Sciatic nerve (tissue), 2 donors: ENCODE measurements at regions not wholly inside any gene's neighbourhood (a gene's known extent, or its start where the extent isn't known, plus 50 kb on each side); places are given as distances from the start of the nearest gene placed in this dataset.

Experiments used
- ATAC-seq: fragments of 200-7000 bp; cut with Tn5 transposase; one replicate; pipeline ENCODE4 v1.9.1; 2020; ENCODE audit warnings: mild to moderate bottlenecking, moderate library complexity
- DNase-seq: peaks from one replicate; pipeline ENCODE4 v3.0.0-alpha.2; 2020; ENCODE audit warnings: low spot score
- intact Hi-C: fragments of 100-400 bp; cut with DNase I; formaldehyde crosslinking; loops from one replicate; pipeline ENCODE4 v1.14.2; 2022
- donor health status: DM: no; HTN: no; CAD: no.
- donor health status: DM: no; HTN: no; CAD: no.

DNA sequence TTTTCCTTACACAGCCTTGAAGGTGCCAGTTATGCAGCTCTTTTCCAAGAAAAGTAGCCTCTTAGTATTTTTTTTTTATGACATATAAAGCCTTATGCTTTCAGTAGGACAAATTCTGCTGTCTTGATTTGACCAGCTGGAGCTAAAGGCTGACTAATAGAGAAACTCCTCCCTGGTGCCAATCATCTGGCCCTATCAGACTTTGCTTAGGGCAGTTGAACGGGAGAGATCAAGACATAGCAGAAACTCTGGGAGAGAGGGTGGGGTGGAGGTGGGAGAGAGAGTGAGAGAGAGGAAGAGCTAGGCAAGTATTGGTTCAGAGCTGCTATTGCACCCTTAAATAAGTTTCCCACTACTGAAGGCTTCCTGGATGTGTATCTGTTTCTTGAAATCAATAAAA, 100.2 kb downstream of the SEC61B start:
- no peak for ATAC-seq
- intact Hi-C loops = no loop called here
- DNase-seq = no peak

DNA sequence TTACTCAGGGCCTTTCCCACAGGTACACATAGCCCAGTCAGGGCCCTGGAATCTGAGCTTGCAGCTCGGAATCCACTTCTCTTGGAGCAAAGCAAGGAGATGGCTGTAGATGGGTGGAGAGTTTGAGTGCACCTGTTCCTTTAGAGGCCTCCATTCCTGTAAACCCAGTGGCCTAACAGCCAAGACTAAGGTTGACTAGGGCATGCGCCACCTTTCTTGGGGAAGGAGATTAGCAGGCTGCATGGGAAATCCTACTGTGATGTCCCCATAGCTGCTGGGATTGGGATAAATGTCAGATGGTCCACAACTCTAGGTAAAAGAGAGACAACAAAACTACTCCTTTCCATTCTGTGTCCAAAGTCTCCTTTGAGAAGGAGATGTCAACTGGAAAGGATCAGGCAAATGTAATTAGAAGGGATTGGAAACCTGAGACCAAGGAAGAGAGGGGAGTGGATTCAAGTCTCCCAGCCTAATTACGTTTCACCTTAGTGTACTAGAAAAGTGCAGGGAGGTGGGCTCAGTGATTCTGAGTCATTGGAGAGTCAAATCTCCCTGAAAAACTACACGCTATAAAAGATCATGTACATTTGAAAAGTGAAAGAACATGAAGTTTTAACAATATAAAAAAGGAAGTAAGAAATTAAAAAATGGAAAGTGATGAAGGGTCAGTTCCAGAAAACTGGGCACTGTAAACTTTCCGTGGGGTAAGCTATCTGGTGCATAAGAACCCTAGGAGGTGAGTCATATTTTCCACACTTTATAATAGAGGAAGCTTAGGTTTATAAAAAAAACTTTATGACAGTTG, 104.2 kb downstream of the SEC61B start:
- DNase-seq (no peak), ATAC-seq (no peak)
- intact Hi-C loops = no loop called here

DNA sequence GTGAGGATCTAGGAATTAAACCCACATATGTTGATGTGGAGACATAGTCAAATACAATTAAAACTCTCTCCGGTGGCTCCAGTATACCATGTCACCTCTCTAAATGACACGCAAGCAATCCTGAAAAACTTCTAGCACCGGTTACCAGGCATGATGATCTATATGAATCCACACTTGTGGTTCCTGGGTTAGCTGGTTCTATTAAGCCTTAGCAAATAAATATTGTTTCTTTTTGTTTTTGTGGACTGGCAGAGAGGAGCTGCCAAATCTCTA, 104.8 kb downstream of the SEC61B start:
- DNase-seq = no peak
- no peak for ATAC-seq
- intact Hi-C loops = no loop called here

DNA sequence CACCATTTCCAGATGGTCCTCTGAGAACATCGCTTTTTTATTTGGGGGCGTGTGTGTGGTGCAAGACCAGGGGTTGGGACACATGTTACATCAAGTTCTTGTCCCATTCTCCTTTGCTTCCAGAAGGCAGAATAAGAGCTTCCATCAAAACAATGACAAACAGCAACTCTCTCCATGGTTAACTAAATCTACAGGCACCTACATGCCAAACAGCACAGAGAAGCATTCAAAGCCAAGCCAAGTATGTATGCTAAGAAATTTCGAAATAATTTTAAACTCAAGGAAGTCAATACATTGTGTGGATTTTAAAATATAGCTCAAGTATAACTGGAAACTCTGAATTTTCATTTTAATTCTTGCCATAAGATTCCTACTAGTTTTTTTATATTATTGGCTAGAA, 105.6 kb downstream of the SEC61B start:
- intact Hi-C loops = no loop called here
- DNase-seq = no peak
- ATAC-seq = no peak

DNA sequence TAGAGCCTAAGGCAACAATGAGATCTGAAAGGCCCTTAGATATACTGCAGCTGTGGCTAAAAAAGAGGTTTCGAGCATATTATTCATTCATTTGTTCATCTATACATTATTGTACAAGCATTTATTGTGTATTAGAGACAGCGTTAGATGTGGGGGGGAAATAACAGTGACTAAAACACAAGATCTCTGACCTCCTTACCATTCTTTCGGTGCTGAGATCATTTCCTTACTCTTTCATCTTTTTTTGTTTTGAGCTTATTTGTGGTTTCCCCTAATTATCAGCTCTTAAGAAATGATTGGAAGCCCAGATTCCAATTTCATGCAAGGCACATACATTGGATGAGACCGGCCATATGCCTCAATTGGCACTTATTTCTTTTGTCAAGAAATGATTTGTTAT, 113.2 kb downstream of the SEC61B start:
- intact Hi-C loops = no loop called here
- DNase-seq = no peak
- ATAC-seq = no peak

DNA sequence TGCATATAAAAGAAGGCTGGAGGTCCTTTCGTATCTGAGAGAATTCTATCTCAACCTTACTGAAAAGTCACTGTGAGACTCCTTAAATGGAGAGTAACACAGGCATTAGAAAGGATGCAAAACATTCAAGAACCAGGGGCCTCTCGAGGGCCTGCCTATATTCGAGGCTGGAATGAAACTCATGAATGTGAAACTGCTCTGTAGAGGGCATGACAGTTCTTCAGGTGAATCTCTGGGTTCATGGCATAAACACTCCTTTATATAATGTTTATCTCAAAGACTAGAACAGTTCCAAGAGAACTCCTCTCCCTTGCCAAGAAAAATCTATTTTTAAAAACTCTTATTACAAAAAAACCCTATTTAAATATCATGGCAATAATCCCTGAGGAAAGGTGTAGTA, 113.9 kb downstream of the SEC61B start:
- intact Hi-C loops = no loop called here
- no peak for ATAC-seq
- DNase-seq = no peak

DNA sequence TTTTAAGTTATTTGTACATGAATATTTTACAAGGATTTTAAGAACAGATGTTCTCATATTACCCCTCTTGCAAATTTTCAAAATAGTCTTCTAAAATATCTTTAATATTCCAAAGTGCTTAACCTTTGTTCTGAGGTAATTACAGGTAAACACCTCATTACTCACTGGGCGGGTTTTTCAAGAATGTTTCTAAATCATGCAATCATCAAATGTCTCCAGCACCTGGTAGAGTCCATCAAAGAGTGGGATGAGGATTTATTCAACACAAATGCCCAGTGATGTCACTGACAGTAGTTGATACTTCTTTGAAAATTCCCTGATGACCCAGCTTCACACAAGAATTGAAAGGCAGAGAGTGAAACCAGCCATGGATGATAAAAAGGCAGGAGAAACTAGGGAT, 114.4 kb downstream of the SEC61B start:
- intact Hi-C loops = no loop called here
- ATAC-seq (no peak), DNase-seq (no peak)

DNA sequence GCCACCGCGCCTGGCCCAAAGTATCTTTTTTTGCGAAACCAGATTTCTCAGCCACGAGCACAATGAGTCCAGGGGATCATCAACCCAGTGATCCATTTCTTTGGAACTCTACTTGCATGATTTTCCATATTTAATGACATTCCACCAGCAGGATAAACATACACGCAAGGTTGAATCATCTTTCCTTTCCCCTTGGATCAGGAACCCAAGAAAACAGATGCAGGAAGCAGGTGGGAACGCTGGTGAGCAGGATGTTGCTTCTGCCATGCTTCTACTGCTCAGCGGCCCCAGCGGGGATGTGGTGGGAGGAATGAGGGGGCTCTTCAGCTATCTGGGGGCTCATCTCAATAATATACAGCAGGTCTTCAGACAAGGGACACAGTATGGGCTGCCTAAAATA, 118.2 kb downstream of the SEC61B start:
- DNase-seq (no peak), ATAC-seq (no peak)
- intact Hi-C loops = no loop called here

DNA sequence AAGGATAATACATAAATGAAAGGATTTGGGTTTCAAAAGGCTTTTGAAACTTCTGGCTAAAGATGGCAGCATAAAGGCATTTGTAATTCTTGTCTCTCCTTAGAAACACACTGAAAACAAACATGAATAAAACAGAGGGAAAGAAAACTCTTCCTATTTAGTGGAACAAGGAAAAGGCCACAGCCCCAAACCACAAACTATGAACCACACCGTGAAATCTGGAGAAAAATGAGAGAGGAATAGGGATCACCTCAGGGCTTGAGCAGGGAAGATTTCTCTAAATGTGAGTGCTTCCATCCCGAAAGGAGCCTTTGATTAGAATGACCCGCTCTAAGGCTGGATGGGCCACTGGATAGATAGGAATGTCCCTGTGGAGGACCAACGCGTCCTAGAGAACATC, 119.6 kb downstream of the SEC61B start:
- intact Hi-C loops = no loop called here
- no peak for ATAC-seq
- no peak for DNase-seq

DNA sequence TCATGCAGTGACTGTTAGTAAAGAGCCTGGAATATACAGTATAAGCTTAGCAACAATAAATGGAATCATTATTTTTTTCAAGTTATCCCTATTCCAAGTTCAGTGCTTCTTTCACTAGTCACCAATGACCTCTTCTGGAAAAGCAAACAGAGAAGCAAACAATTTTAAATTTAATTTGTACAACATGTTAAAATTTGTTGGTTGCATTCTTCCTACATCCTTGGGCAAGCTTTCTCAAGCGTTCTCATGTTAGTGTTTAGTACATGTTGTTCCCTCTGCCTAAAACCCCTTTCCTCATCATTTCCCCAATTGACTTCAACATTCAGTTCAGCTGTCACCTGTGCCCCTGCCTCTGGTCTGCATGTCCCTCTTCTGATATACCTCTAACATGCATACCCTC, 123.4 kb downstream of the SEC61B start:
- no peak for ATAC-seq
- intact Hi-C loops = no loop called here
- no peak for DNase-seq

DNA sequence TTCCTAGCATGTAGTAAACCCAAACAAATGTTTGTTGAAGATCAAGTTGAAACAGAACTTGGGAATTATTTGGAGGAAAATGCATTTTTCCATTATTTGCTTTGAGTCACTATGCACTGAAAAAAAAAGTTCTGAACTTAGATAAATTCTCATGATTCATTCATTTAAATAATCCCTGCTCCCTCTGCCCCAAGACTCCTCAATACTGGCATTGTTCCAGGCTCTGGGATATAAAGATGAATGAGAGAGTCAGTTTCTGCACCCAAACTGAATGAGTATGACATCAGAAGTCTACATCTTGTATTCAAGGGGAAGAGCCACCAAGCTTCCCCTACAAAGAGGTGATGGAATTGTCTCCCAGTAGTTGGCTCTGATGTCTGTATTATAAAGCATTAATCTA, 123.9 kb downstream of the SEC61B start:
- ATAC-seq = no peak
- intact Hi-C loops = loop anchor here (1.0 kb wide), 1 partner anchor 43 kb away; no protein-coding TSS in a partner anchor
- DNase-seq = no peak

DNA sequence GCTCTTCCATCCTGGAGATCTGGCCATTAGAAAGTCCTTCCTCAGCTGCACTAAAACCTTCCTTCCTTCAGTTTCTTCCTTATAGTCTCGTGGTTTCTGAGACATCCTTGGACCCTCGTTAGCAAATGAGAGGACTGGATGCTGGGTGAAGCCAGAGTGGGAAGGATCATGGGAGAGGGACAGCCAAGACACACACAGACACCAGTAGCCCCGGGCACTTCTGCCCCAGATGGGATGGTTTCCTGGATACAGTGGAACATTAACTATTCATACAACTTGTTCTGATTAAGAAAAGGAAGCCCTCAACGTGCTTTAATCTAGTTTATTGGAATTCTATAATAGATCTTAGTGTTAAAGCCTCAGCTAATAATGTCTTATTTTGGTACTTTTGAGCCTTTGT, 125.5 kb downstream of the SEC61B start:
- DNase-seq (no peak), ATAC-seq (no peak)
- intact Hi-C loops = no loop called here

DNA sequence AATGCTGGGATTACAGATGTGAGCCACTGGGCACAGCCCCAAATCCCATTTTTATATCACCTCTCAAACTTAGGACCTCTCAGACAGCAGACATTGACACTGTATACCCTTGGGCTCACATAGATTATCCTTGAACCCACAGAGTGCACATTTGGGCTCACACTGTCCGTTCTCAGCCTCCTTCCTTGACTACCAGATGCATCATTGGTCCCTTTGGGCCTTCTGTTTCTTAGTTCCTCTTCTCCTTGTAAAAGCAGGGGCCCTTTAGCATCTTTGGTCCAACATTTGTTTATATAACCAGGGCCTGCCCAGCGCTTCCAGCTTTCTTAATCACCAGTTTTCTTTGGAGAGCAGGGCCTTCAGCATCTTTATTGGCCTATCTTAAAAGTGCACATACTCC, 126.2 kb downstream of the SEC61B start:
- intact Hi-C loops = no loop called here
- no peak for DNase-seq
- no peak for ATAC-seq

DNA sequence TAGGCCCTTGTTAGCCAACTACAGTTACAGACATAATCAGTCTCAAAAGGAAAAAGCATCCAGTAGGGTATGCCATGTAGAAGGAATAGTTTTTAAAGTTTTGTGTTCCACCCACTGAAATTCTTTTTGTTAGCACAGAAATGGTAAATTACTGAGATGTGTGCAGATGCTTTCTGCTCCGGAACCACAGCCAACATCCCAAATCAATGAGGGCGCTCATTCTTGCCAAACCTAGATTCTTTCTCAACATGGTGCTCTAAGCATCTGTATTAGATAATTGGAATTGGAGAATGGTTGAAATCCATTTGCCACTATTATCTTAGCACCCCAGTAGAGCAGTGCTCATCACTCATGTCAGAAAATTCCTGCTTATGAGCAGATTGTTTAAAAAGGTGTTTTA, 127.8 kb downstream of the SEC61B start:
- intact Hi-C loops = no loop called here
- ATAC-seq = no peak

DNA sequence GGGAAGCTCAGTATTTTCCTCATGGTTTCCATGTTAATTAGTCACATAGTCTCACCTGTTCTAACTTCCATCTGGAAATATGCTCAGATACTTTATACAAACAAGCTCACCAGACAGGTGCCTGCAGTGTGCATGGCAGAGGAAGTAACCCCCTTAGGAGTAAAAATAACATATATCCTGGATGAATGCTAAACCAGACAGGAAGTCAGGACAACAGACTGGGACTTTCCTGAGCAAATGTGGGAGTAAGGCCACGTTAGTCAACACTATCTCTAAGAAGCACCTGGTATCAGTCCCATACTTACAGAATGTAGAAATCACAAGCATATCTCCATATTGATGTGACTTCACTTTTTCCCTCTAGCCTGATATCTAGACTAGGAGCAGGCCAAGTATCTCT, 128.4 kb downstream of the SEC61B start:
- intact Hi-C loops = no loop called here
- ATAC-seq = no peak
- no peak for DNase-seq

More for the DNA sequence above, 127.8 kb downstream of the SEC61B start:
- DNase-seq = no peak

DNA sequence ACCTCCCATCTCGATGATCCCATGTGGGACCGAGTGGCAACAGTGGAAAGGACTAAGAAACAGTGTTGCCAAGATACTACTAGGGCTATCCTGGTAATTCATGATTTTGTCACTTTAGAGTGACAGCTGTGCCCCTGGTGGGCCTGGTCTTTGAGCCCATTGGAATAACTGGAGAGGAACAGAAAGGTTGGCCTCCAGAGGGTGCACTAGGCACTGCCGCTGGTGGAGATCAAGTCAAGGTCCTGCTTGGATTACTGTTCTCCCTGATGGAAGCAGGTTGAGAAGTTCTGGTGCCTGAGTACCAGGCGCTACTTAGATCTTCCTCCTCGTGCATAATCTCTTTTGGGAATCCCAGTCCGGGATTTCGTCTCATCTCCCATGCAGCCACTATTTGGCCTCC, 129.6 kb downstream of the SEC61B start:
- no peak for ATAC-seq
- DNase-seq = no peak
- intact Hi-C loops = no loop called here

DNA sequence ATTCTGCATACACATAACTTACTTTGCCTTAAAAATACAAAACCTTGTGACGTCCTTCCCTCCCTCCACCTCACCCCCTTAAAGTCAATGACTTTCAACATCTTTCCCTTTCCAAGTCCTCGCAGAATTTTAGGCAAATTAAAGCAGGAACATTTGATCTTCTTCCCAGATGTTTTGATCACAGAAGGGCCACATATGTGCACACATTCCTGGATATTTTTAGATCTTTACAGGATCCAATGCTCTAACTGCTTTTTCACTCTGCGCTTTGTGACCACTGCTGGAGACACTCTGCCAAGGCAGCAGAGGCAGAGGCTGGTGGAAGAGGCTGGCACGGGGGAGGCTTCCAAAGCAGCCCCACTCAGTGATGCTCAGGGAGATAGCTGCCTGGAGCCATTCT, 130.7 kb downstream of the SEC61B start:
- ATAC-seq (peak; percentile 55), DNase-seq (no peak)
- intact Hi-C loops = no loop called here

DNA sequence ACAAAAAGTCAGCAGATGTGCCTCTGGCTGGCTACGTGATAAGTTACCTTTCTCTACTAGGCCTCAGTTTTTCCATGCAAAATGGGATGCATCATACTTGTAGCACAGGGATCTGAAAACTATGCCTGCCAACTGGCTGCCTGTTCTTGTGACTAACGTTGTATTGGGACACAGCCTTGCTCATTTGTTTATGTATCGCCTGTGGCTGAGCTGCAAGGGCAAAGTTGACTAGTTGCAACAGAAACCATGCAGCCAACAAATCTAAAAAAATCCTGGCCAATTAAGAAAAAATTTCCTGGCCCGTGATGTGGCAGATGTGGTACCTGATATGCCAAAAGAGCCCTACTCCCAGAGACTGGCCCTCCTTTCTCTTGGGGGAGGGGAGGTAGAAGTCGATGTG, 131.3 kb downstream of the SEC61B start:
- ATAC-seq (peak; percentile 82), DNase-seq (no peak)
- intact Hi-C loops = no loop called here

DNA sequence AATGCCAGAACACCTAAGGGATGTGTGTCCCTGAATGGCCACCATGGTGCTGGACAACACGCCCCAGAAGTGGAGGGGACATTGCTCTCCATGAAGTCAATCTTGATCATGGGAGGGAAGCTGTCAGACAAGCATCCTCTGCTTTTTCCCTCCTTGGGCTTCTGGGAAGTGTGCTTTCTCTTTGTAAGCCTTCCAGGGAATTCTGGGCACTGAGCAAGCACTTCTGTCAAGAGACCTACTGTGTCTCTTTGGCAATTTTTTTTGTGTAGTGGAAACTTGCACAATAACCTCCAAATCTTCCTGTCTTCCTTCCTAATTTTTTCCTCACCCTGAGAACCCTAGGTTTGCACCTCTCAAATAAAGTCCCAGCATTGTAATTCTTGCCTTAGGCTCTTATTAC, 132.0 kb downstream of the SEC61B start:
- peak; percentile 60 for ATAC-seq
- intact Hi-C loops = no loop called here
- DNase-seq = no peak

DNA sequence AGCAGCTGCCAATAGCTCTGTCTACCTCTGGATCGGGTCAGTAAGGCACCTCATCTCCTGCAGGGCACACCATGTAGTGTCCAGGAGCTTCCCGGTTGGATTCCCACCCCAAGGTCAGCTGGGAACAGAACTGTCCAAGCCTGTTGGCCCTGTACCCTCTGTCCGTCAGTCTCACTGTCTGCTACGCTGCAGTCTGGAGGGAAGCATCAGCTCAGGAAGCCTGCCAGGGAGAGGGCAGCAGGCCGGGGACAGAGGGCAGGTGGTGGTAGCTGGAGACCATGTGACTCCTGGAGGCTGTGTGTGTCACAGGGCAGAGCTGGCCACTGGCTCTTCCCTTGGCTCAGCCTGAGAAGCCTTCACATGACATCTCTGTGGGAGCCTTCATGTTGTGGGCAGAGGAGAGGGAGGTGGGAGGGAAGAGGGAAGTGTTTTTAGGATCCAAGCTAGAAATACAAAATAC, 134.5 kb downstream of the SEC61B start:
- peak; percentile 70 for DNase-seq
- intact Hi-C loops = no loop called here
- peak; percentile 76 for ATAC-seq

DNA sequence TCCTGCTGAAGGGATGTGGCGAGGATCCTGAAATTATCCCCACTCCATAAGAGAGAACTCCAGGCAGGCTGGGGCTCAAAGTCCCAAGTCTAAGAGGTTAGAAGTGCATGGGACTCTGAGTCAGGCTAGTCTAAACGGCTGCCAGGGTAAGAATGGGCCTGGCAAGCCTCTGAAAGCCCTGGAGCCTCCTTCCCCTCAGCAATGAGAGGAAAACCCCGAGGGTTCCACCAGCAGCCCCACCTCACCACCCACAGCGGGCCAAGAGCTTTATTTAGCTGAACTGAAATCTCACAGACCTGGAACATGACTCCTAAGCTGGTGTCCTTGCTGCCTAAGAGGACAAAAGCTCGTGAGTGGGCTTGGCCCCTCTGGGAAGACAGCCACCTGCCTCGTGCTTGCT, 135.5 kb downstream of the SEC61B start:
- ATAC-seq (peak; percentile 19), DNase-seq (no peak)
- intact Hi-C loops = no loop called here

DNA sequence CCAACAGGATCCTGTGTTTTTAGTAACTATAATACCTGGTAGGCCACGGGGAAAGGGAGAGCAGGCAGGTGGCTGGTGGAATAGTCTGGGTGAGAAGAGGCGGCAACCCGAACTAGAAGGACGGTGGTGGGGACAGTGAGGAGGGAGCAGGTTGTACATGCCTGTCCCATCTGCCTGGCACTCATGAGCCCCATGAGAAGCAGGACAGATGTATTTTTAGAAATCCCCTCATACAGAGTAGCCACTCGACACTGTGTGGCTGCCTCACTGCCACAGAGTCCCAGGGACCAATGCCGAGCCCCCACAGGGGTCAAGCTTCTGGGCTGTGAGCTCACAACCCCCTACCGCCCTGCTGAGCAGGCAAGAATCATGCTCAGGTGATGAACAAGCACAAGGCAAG, 136.6 kb downstream of the SEC61B start:
- DNase-seq = no peak
- intact Hi-C loops = no loop called here
- ATAC-seq = no peak
